H1 (cell line): ENCODE measurements at regions not wholly inside any gene's neighbourhood (a gene's known extent, or its start where the extent isn't known, plus 50 kb on each side); places are given as distances from the start of the nearest gene placed in this dataset.

Experiments used
- CBX5 ChIP-seq: fragments of 300-800, 300-1000 bp; sonication (generic); IDR thresholded peaks from 2 replicates; pipeline ENCODE4 v1.7.1; 2016; ENCODE audit warnings: antibody characterized with exemption, low read length, low read depth
- CBX8 ChIP-seq: fragments of 300-800, 300-1000 bp; sonication (generic); IDR thresholded peaks from 2 replicates; pipeline ENCODE4 v1.7.1; 2016; ENCODE audit warnings: low read depth, low read length, borderline replicate concordance
- HDAC2 ChIP-seq, 2 experiments: fragments of 300-600 bp in 1 of 2; sonication (generic) in 1 of 2; IDR thresholded peaks; 2 replicates each; pipeline ENCODE4 v1.6.1; 2011 to 2012; ENCODE audit warnings: low read depth in 2 of 2, low read length in 2 of 2, mild to moderate bottlenecking in 2 of 2, moderate library complexity in 2 of 2, borderline replicate concordance in 1 of 2, inconsistent platforms in 1 of 2
- KDM1A ChIP-seq: fragments of 200-600, 300-600 bp; sonication (generic); IDR thresholded peaks from 2 replicates; pipeline ENCODE4 v1.7.1; 2016; ENCODE audit warnings: mild to moderate bottlenecking, low read length, borderline replicate concordance
- POLR2A ChIP-seq, 2 experiments: IDR thresholded peaks; 1 replicate in 1 of 2; 2 replicates in 1 of 2; pipeline ENCODE4 v1.6.1; 2011; ENCODE audit warnings: low read depth in 2 of 2, low read length in 2 of 2, mild to moderate bottlenecking in 2 of 2; ENCODE audit errors: control extremely low read depth in 1 of 2
- SIX5 ChIP-seq: IDR thresholded peaks from 2 replicates; pipeline ENCODE4 v1.6.1; 2011; ENCODE audit warnings: mild to moderate bottlenecking, low read depth, low read length
- TF ChIP-seq, protein P1 (sequence below), 3 experiments: IDR thresholded peaks; 1 replicate in 2 of 3; 2 replicates in 1 of 3; pipeline versions ENCODE4 v1.5.1 to v1.6.1; 2011; ENCODE audit warnings: low read length in 3 of 3, mild to moderate bottlenecking in 3 of 3, inconsistent platforms in 2 of 3, low read depth in 1 of 3, moderate library complexity in 1 of 3; ENCODE audit not compliant: insufficient read depth in 1 of 3; ENCODE audit errors: control extremely low read depth in 1 of 3

DNA sequence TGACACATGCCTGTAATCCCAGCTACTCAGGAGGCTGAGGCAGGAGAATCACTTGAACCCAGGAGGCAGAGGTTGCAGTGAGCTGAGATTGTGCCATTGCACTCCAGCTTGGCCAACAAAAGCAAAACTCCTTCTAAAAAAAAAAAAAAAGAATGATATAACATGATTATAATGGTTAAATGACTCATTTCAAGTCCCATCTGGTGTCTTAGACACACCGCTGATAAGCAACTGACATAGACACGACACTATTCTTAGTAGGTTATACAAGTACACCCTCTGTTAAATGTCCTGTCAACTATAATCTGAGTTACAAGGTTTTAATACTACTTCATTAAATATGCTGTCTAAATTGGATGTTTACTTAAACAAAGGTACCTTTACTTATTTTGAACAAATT, 405.3 kb upstream of the CLINT1 start:
- TF ChIP-seq POLR2A (IDR thresholded peaks at IDR 0.05; ENCODE audit: control extremely low read depth in 1 of 2, low read depth in 2 of 2, low read length in 2 of 2) (no peak), HDAC2 (IDR thresholded peaks at IDR 0.05; ENCODE audit: borderline replicate concordance in 1 of 2, low read depth in 2 of 2, low read length in 2 of 2) (no peak), CBX8 (no peak), CBX5 (no peak), SIX5 (no peak), KDM1A (no peak)
- TF ChIP-seq, protein P1, sequence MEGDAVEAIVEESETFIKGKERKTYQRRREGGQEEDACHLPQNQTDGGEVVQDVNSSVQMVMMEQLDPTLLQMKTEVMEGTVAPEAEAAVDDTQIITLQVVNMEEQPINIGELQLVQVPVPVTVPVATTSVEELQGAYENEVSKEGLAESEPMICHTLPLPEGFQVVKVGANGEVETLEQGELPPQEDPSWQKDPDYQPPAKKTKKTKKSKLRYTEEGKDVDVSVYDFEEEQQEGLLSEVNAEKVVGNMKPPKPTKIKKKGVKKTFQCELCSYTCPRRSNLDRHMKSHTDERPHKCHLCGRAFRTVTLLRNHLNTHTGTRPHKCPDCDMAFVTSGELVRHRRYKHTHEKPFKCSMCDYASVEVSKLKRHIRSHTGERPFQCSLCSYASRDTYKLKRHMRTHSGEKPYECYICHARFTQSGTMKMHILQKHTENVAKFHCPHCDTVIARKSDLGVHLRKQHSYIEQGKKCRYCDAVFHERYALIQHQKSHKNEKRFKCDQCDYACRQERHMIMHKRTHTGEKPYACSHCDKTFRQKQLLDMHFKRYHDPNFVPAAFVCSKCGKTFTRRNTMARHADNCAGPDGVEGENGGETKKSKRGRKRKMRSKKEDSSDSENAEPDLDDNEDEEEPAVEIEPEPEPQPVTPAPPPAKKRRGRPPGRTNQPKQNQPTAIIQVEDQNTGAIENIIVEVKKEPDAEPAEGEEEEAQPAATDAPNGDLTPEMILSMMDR (IDR thresholded peaks at IDR 0.05; ENCODE audit: control extremely low read depth in 1 of 3, insufficient read depth in 1 of 3, low read depth in 1 of 3, low read length in 3 of 3) = no peak
